ENCODE measurements at regions not wholly inside any gene's neighbourhood (a gene's known extent, or its start where the extent isn't known, plus 50 kb on each side); places are given as distances from the start of the nearest gene placed in this dataset.

DNA sequence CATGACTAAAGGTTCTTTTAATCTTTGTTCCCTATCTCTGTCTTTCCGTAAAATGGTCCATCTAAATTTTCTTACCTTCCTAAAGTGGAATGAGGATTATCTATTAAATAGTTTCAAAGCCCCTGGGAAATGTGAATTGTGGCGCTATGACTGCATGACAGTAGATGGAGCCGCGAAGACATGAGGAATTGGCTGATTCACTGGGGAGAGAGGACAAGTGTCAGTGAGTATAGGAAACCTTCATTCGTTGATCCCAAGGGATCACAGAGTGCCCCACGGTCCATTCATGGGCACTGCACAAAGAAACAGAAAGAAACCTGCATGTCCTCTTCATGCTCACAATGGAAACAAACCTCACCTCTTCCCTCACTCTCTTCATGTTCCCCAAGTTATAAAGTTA, 479.3 kb upstream of the BTBD3 start:
- H3K56ac ChIP-seq (replicated peaks; ENCODE audit: insufficient read length, low read depth, low read length), result no peak overlapping the region
- 77% methylated on average over 6 of the region's 6 CpGs; no CpG with 5 or more reads in 1 of the 2 experiments for WGBS, 2 experiments (ENCODE audit: extremely low coverage in 1 of 2, insufficient coverage in 1 of 2, insufficient read length in 1 of 2, insufficient replicate concordance in 2 of 2, low coverage in 1 of 2, low lambda C conversion rate in 2 of 2, missing lambda C conversion rate in 1 of 2)
- CTCF ChIA-PET (ENCODE audit: partially characterized antibody), result no interaction called here
- peaks cover 0 to 4% (median 0%) of the 10 kb centered on the region in 4 experiments; a peak in 1 of 7 replicates for H3K4me1 ChIP-seq (replicated peaks in 1 of 4; ENCODE audit: control insufficient read depth in 3 of 4, insufficient read depth in 4 of 4, low read length in 3 of 4)
- H4K20me1 ChIP-seq (replicated peaks in 1 of 2; ENCODE audit: control insufficient read depth in 1 of 2, insufficient read depth in 2 of 2, low read length in 2 of 2), result no peaks in the 10 kb centered on the region
- no peak overlapping the region for H2BK15ac ChIP-seq (ENCODE audit: low read length)
- no peak overlapping the region for H3K4me2 ChIP-seq (ENCODE audit: insufficient read depth in 1 of 2, low read depth in 2 of 2, low read length in 2 of 2)
- POLR2A ChIA-PET (ENCODE audit: partially characterized antibody), result no interaction called here
- no peaks in the 10 kb centered on the region for H3K79me2 ChIP-seq (ENCODE audit: control insufficient read depth in 1 of 2, insufficient read depth in 2 of 2, low read length in 2 of 2)
- peaks cover 0 to 8% (median 0%) of the 10 kb centered on the region in 4 experiments; a peak in 1 of 8 replicates for H3K36me3 ChIP-seq (ENCODE audit: control insufficient read depth in 2 of 4, insufficient read depth in 4 of 4, low read length in 3 of 4)
- no peak overlapping the region for H3K18ac ChIP-seq (ENCODE audit: extremely low read depth, low read length)
- H2BK12ac ChIP-seq (ENCODE audit: low read depth, low read length), result no peak overlapping the region
- FAIRE-seq, result no peak
- H3K79me1 ChIP-seq (ENCODE audit: low read depth, low read length), result no peaks in the 10 kb centered on the region
- no peak overlapping the region for H3K27ac ChIP-seq (ENCODE audit: low read depth, low read length)
- H2BK120ac ChIP-seq (replicated peaks; ENCODE audit: low read depth, low read length), result no peak overlapping the region
- TF ChIP-seq RAD21 (IDR thresholded peaks at IDR 0.05 in 1 of 2, conservative IDR thresholded peaks at IDR 0.05 in 1 of 2; ENCODE audit: low read depth in 2 of 2, low read length in 2 of 2), result peak; percentile 50 to 64
- TF ChIP-seq, protein P1, sequence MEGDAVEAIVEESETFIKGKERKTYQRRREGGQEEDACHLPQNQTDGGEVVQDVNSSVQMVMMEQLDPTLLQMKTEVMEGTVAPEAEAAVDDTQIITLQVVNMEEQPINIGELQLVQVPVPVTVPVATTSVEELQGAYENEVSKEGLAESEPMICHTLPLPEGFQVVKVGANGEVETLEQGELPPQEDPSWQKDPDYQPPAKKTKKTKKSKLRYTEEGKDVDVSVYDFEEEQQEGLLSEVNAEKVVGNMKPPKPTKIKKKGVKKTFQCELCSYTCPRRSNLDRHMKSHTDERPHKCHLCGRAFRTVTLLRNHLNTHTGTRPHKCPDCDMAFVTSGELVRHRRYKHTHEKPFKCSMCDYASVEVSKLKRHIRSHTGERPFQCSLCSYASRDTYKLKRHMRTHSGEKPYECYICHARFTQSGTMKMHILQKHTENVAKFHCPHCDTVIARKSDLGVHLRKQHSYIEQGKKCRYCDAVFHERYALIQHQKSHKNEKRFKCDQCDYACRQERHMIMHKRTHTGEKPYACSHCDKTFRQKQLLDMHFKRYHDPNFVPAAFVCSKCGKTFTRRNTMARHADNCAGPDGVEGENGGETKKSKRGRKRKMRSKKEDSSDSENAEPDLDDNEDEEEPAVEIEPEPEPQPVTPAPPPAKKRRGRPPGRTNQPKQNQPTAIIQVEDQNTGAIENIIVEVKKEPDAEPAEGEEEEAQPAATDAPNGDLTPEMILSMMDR (IDR thresholded peaks at IDR 0.05; ENCODE audit: control extremely low read depth in 1 of 3, insufficient read depth in 1 of 3, low read depth in 1 of 3, low read length in 3 of 3), result peak in 2 of 3 experiments; percentile 1 to 17; a peak in 2 of 4 replicates
- TF ChIP-seq TEAD4 (IDR thresholded peaks at IDR 0.05; ENCODE audit: low read depth, low read length), result no peak
- H3K23ac ChIP-seq (ENCODE audit: insufficient read length), result no peak overlapping the region
- no peak overlapping the region for H2BK20ac ChIP-seq (ENCODE audit: low read length)
- H2AFZ ChIP-seq (ENCODE audit: low read length), result no peak overlapping the region
- no peak overlapping the region for H2AK5ac ChIP-seq (ENCODE audit: low read depth, low read length)
- peaks cover 23% of the 10 kb centered on the region in 2 experiments for H3K9me3 ChIP-seq (ENCODE audit: insufficient read depth in 2 of 2, low read depth in 1 of 2, low read length in 1 of 2)
- H2BK5ac ChIP-seq (ENCODE audit: low read depth, low read length), result no peak overlapping the region
- no peak overlapping the region for H3K9ac ChIP-seq (replicated peaks in 1 of 4; ENCODE audit: extremely low read depth in 1 of 4, low read depth in 3 of 4, low read length in 3 of 4)
- H4K8ac ChIP-seq (ENCODE audit: extremely low read depth, insufficient read depth, low read length), result no peak overlapping the region
- no peaks in the 10 kb centered on the region for H3K23me2 ChIP-seq (ENCODE audit: low read depth, low read length)
- DNase-seq (ENCODE audit: low read depth in 1 of 2, low spot score in 2 of 2), result no peak
- H4K5ac ChIP-seq (ENCODE audit: insufficient read length, low read depth, low read length), result no peak overlapping the region
- no peak overlapping the region for H4K91ac ChIP-seq (replicated peaks; ENCODE audit: insufficient read length, low read length)
- H3K4me3 ChIP-seq (ENCODE audit: extremely low read depth in 1 of 4, insufficient read depth in 2 of 4, low read depth in 3 of 4, low read length in 4 of 4), result no peak overlapping the region
- H3K27me3 ChIP-seq (replicated peaks in 1 of 4; ENCODE audit: control insufficient read depth in 3 of 4, extremely low read depth in 1 of 4, insufficient read depth in 3 of 4, low read length in 3 of 4), result no peaks in the 10 kb centered on the region
- H3K4ac ChIP-seq (replicated peaks; ENCODE audit: insufficient read length, low read depth, low read length), result no peak overlapping the region
- no peak overlapping the region for H3K14ac ChIP-seq (ENCODE audit: insufficient read length)

Data from H1 (cell line).